ENCODE measurements at regions not wholly inside any gene's neighbourhood (a gene's known extent, or its start where the extent isn't known, plus 50 kb on each side); places are given as distances from the start of the nearest gene placed in this dataset.

- TF ChIP-seq CTCF (IDR thresholded peaks at IDR 0.05; ENCODE audit: insufficient read depth, low read length, poor library complexity, severe bottlenecking), result no peak
- TF ChIP-seq EZH2phosphoT487 (conservative IDR thresholded peaks at IDR 0.05; ENCODE audit: low read length), result no peak
These were observed 160.4 kb upstream of the TET2 start for GRCh38 chr4:104986306-104986705.

Data from SU-DHL-6 (cell line).